Stimulated activated naive CD4-positive, alpha-beta T cell treated with Interleukin-2 at 50 U/mL for 16 hours (primary cell): ENCODE measurements at regions not wholly inside any gene's neighbourhood (a gene's known extent, or its start where the extent isn't known, plus 50 kb on each side); places are given as distances from the start of the nearest gene placed in this dataset.

Source experiments
- DNase-seq: peaks from one replicate; lab custom pipeline; 2025; lab: John Stamatoyannopoulos, UW

GRCh38 chr3:124542214-124542869 lies 187.9 kb upstream of the UMPS start:
- no peak for DNase-seq

- DNase-seq = no peak
These were observed 184.4 kb upstream of the UMPS start for GRCh38 chr3:124545891-124546290.

DNA sequence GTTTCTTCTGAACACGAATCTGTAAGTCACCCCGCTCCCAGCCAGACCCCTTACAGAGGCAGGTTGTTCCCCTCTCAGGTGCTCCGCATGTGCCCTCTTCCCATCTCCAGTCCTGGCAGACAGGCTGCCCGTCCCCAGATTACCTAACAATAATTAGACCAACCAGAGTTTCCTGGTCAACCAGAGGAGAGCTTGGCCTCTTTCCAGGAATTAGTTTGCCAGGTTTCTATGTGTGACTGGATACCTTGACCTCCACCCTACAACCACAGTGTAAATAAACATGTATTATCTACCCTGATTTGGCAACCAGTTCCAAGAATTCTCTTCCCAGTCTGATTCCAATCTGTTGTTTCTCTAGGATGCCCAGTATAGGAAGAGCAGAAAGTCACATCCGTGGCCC lies 178.0 kb upstream of the UMPS start:
- no peak for DNase-seq

DNA sequence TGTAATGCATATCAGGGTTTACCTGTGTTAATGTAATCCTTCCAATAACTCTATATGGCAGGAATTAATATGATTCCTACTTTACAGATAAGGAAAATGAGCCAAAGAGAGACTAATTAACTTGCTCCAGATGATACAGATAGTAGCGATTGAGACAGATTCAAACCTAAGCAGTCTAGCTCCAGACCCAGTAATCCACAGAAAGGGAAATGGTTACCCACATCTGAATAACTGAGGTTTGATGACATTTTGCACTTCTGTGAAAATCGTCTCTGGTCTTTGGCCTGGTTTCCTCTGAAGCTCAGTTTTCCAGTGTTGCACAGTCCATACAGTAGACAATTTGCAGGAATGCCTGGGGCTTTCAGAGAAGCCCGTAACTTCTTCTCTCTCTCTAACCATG lies 177.1 kb upstream of the UMPS start:
- DNase-seq = no peak

DNA sequence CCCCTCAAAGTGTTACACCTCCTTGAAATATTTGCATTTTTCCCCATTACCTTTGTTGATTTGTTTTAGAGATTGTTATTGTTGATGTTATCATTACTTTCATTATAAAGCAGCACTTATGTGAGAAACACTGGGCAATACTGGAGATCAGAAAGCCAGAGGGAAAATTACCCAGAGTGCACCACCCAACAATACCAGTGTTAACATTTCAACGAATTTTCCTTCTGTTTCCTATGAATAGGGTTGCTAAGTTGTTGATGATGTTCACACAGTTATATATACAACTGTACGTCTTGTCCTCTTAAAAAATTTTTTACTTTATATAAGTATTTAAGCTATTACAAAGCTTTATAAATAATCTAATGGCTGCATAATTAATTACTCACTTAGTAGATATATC lies 173.6 kb upstream of the UMPS start:
- DNase-seq = no peak

DNA sequence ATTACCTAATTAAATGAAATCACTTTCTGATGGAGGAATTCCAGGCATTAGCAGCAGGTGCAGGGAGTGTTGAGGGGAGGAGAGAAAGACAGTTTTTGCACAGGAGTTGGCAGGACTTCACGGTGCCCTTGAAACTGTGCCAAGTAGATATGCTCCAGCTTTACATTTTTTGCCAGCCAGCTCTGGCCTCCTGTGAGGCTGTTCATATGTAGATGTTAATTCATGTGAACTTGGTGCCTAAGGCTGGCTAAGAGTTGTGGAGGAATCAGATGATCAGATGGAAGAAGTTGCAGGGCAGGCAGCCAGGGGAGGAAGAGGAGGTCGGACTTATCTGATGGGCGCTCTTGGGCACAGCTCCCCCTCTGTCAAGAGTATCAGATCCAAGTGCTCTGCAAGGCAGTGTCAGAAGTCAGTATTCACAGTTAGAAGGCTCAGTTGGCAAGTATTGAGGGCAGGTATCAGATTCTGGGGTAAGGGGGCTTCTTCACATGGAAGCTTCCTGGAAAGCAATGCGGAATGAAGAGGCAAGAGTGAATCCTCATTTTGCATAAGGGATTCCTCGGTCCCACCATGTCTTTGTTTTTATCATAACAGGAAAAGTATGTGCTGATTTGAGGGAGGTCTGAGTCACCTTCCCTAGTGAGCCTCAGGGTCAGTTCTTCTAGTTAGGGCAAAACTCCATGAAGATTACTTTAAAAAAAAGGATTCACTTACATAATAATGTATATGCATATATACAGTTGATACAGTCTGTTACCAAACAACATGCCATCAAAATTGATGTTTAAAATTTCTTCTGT lies 172.6 kb upstream of the UMPS start:
- DNase-seq = no peak

- DNase-seq = no peak
These were observed 171.0 kb upstream of the UMPS start for GRCh38 chr3:124558991-124559845.

- DNase-seq = peak; percentile 39
These were observed 170.2 kb upstream of the UMPS start for GRCh38 chr3:124559846-124560574.

- no peak for DNase-seq
These were observed 169.5 kb upstream of the UMPS start for GRCh38 chr3:124560666-124561215.

- no peak for DNase-seq
These were observed 167.5 kb upstream of the UMPS start for GRCh38 chr3:124562769-124563168.

- DNase-seq = no peak
These were observed 166.9 kb upstream of the UMPS start for GRCh38 chr3:124563376-124563775.

DNA sequence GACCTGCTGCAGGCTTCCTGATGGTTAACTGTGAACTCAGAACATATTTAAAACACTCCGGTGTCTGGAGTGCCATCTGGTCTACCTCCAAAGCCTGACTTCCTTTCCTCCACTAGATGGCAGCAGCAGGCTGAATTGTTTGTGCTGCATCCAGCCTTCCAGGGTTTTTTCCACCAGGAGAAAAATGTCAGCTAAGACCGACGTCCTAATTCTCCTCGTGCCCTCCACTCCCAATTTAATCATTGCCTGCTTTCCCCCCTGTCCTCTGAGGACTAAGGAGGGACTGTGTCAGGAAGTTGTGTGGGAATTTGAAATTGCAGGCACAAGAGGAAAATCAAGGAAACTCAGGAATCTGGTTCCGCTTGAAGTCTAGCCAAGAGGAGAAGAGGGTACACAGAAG lies 165.2 kb upstream of the UMPS start:
- DNase-seq = peak; percentile 9

DNA sequence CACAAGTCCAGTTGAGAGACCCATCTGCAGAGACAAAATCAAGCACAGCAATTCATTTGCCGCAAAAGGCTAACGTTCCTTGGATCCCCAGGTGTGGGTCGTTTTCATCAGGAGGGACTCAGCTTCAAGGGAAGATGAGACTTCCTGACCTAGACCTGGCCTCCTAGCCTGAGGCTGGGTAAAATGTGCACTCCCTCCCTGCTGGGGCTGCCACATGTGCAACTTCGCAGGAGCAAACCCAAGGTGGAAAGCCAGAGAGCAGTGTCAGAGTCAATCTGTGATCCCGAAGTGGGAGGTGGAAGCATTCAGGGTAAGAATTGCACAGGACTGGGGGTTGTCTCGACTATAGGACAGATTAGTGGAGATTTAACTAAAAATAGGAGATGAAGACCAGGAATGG lies 164.7 kb upstream of the UMPS start:
- DNase-seq = no peak

DNA sequence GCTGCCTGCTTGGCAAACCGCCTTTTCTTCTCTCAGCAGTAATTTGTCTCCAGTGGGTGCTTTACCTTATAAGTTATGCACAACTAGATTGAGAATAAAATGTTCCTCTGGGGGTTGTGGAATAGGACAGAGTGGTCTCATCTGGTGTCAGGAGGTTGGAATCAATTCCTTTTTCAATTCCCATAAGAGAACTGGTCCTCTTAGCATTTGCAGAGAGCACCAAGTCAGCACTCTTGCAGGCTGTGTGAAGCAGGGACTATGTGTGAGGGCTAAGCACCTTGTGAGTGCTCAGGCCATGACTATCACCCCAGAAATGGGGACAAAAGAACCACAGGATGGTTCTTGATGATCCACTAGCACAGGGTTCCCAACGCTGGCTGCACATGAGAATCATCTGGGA lies 163.6 kb upstream of the UMPS start:
- DNase-seq = no peak

GRCh38 chr3:124567179-124567578 lies 163.1 kb upstream of the UMPS start:
- no peak for DNase-seq

DNA sequence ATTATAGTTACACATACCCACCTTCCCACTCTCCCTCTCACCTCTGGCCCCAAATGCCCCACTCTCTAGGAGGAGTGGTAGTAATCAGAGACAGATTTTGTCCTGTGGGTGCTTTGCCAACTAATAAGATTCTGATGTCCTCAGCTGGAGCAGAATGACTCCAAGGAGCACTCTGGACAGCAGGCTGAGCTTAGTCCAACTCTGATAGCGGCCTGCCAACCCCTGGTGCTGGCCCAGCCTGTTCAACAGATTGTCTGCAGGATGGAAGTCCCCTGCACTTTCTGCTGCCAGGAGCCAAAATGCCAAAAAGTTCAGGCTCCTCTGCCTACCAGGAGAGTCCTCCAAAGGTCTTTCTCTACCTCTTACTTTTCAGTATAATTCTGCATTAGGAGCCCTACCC lies 160.5 kb upstream of the UMPS start:
- no peak for DNase-seq

- DNase-seq = no peak
These were observed 160.0 kb upstream of the UMPS start for GRCh38 chr3:124570232-124570631.

GRCh38 chr3:124572851-124573405 lies 157.3 kb upstream of the UMPS start:
- DNase-seq = no peak

DNA sequence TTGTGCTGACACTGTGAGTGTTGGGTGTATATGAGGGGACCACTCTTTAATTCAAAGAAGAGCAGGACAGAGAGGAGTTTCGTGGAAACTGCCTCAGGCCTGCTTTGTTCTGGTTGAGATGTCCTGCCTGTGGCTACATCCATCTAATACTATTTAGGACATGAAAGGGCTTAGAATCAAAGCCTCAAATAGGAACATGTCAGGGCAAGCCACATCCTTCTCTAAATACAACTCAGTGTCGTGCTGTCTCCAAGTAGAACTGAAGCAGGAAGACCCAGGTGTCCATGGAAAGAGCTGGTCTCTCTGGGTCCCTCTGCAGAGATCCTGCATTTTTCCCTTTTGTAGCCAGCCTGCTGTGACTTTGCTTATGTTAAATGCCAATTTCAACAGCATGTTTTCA lies 156.2 kb upstream of the UMPS start:
- DNase-seq = no peak

DNA sequence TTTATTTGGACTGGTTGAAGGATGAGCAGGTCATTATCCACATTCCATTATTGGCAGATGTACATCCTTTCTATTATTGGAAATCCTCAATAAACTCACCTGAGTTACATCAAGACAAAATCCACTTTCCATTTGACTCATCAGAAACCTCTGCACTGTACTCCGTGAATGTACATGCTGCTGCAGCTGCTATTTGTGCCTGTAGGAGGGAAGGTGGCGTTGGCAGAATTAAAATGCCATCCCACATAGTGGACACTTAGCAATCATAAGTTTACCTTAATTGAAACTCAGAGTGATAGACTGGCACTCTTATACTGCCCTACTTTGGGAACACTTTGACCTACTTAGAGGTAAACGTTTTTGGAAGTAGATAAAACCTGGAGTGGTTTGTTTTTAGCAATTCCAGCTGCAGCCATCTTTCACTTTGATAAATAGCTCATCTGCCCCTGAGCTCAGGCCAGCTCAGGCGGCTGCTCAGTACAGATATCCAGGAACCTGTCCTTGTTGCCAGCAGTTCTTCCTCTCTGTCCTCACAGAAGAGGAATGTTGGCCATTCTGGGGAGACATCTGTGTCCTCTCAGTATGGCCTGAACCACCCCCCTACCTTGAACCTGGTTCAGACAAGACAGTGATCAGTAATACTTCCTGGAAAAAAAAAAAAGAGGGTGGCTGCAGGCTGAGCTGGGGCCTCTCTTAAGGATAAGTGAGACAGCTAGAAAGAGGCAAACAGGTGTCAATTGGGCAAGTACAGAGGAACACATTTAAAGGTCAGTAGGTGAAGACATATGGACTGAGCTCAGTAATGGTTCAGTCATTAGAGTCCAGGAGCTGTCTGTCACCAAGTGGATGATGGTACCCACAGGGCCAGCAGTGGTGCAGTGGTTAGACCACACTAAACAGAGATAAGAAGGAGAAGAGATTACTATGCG lies 153.4 kb upstream of the UMPS start:
- no peak for DNase-seq
